ENCODE measurements at regions not wholly inside any gene's neighbourhood (a gene's known extent, or its start where the extent isn't known, plus 50 kb on each side); places are given as distances from the start of the nearest gene placed in this dataset.
"Not testable (repeated sequence)": the region's sequence is repeated elsewhere in the genome, so short reads cannot be mapped to it uniquely, and the experiment has no call there.

- no peak for ATAC-seq (ENCODE audit: low read depth in 2 of 2)
- DNase-seq: no peak
- no peaks in the 10 kb centered on the region for H3K9me3 Mint-ChIP-seq
- H3K36me3 Mint-ChIP-seq: no peaks in the 10 kb centered on the region
- no peak overlapping the region for H3K4me3 Mint-ChIP-seq
- H3K27me3 Mint-ChIP-seq: peaks cover 0 to 5% (median 0%) of the 10 kb centered on the region in 3 donors
- H3K27ac Mint-ChIP-seq: no peak overlapping the region
- no peaks in the 10 kb centered on the region for H3K4me1 Mint-ChIP-seq
These were observed 157.6 kb upstream of the CCNH start for GRCh38 chr5:87570366-87570765.

GRCh38 chr5:87562068-87562467, 149.3 kb upstream of the CCNH start:
- no peaks in the 10 kb centered on the region for H3K36me3 Mint-ChIP-seq
- no peak for DNase-seq
- H3K4me1 Mint-ChIP-seq: no peaks in the 10 kb centered on the region
- no peak overlapping the region for H3K4me3 Mint-ChIP-seq
- H3K27ac Mint-ChIP-seq: no peak overlapping the region
- H3K27me3 Mint-ChIP-seq: peaks cover 0 to 5% (median 0%) of the 10 kb centered on the region in 3 donors
- H3K9me3 Mint-ChIP-seq: peaks cover 0 to 10% (median 6%) of the 10 kb centered on the region in 7 donors
- no peak for ATAC-seq (ENCODE audit: low read depth in 2 of 2)

GRCh38 chr5:87560528-87560927, 147.8 kb upstream of the CCNH start:
- no peak for ATAC-seq (ENCODE audit: low read depth in 2 of 2)
- H3K4me1 Mint-ChIP-seq: no peaks in the 10 kb centered on the region
- H3K4me3 Mint-ChIP-seq: no peak overlapping the region
- no peak overlapping the region for H3K27ac Mint-ChIP-seq
- peaks cover 0 to 12% (median 6%) of the 10 kb centered on the region in 7 donors for H3K9me3 Mint-ChIP-seq
- DNase-seq: no peak
- H3K27me3 Mint-ChIP-seq: no peaks in the 10 kb centered on the region
- no peaks in the 10 kb centered on the region for H3K36me3 Mint-ChIP-seq

- ATAC-seq (ENCODE audit: low read depth in 2 of 2): no peak
- H3K4me1 Mint-ChIP-seq: no peaks in the 10 kb centered on the region
These were observed 139.2 kb upstream of the CCNH start for GRCh38 chr5:87551911-87552310.

GRCh38 chr5:87541676-87542075, 128.9 kb upstream of the CCNH start:
- Mint-ChIP-seq H3K4me3 (no peak overlapping the region), H3K9me3 (peaks cover 0 to 2% (median 0%) of the 10 kb centered on the region in 7 donors), H3K4me1 (no peaks in the 10 kb centered on the region), H3K27ac (no peak overlapping the region), H3K36me3 (no peaks in the 10 kb centered on the region), H3K27me3 (peaks cover 0 to 2% (median 0%) of the 10 kb centered on the region in 3 donors)
- DNase-seq: no peak
- ATAC-seq (ENCODE audit: low read depth in 2 of 2): no peak

More at GRCh38 chr5:87551911-87552310, 139.2 kb upstream of the CCNH start:
- Mint-ChIP-seq H3K36me3 (no peaks in the 10 kb centered on the region), H3K27me3 (no peaks in the 10 kb centered on the region), H3K27ac (no peak overlapping the region), H3K4me3 (no peak overlapping the region), H3K9me3 (peaks cover 3 to 21% (median 8%) of the 10 kb centered on the region in 7 donors)
- DNase-seq: no peak

- H3K36me3 Mint-ChIP-seq: no peaks in the 10 kb centered on the region
- no peak for DNase-seq
- peaks cover 0 to 8% (median 0%) of the 10 kb centered on the region in 3 donors for H3K27me3 Mint-ChIP-seq
- H3K4me3 Mint-ChIP-seq: no peak overlapping the region
- no peaks in the 10 kb centered on the region for H3K4me1 Mint-ChIP-seq
- H3K27ac Mint-ChIP-seq: no peak overlapping the region
- no peak for ATAC-seq (ENCODE audit: low read depth in 2 of 2)
- peaks cover 0 to 2% (median 0%) of the 10 kb centered on the region in 7 donors for H3K9me3 Mint-ChIP-seq
These were observed 128.3 kb upstream of the CCNH start for GRCh38 chr5:87541033-87541432.

GRCh38 chr5:87539839-87540238, 127.1 kb upstream of the CCNH start:
- Mint-ChIP-seq H3K27ac (no peak overlapping the region), H3K4me3 (no peak overlapping the region), H3K4me1 (no peaks in the 10 kb centered on the region), H3K9me3 (peaks cover 0 to 2% (median 0%) of the 10 kb centered on the region in 7 donors), H3K36me3 (no peaks in the 10 kb centered on the region), H3K27me3 (peaks cover 0 to 8% (median 0%) of the 10 kb centered on the region in 3 donors)
- no peak for DNase-seq
- ATAC-seq (ENCODE audit: low read depth in 2 of 2): no peak

- peaks cover 0 to under 1% (median 0%) of the 10 kb centered on the region in 7 donors for H3K9me3 Mint-ChIP-seq
- H3K27me3 Mint-ChIP-seq: peaks cover 0 to 8% (median 0%) of the 10 kb centered on the region in 3 donors
- H3K27ac Mint-ChIP-seq: no peak overlapping the region
- ATAC-seq (ENCODE audit: low read depth in 2 of 2): no peak
- no peaks in the 10 kb centered on the region for H3K4me1 Mint-ChIP-seq
- H3K4me3 Mint-ChIP-seq: no peak overlapping the region
- no peaks in the 10 kb centered on the region for H3K36me3 Mint-ChIP-seq
- DNase-seq: no peak
These were observed 123.6 kb upstream of the CCNH start for GRCh38 chr5:87536365-87536764.

GRCh38 chr5:87535706-87536105, 123.0 kb upstream of the CCNH start:
- H3K4me3 Mint-ChIP-seq: no peak overlapping the region
- H3K36me3 Mint-ChIP-seq: no peaks in the 10 kb centered on the region
- DNase-seq (no peak), ATAC-seq (ENCODE audit: low read depth in 2 of 2) (no peak)
- no peaks in the 10 kb centered on the region for H3K9me3 Mint-ChIP-seq
- H3K4me1 Mint-ChIP-seq: no peaks in the 10 kb centered on the region
- H3K27ac Mint-ChIP-seq: no peak overlapping the region
- peaks cover 0 to 8% (median 0%) of the 10 kb centered on the region in 3 donors for H3K27me3 Mint-ChIP-seq

- H3K9me3 Mint-ChIP-seq: no peaks in the 10 kb centered on the region
- H3K36me3 Mint-ChIP-seq: no peaks in the 10 kb centered on the region
- DNase-seq (no peak), ATAC-seq (ENCODE audit: low read depth in 2 of 2) (no peak)
- H3K4me3 Mint-ChIP-seq: no peak overlapping the region
- H3K27me3 Mint-ChIP-seq: no peaks in the 10 kb centered on the region
- H3K4me1 Mint-ChIP-seq: no peaks in the 10 kb centered on the region
- peak overlapping the region in 1 of 6 donors; percentile 2 for H3K27ac Mint-ChIP-seq
These were observed 116.9 kb upstream of the CCNH start for GRCh38 chr5:87529486-87530076.

GRCh38 chr5:87526131-87526530, 113.4 kb upstream of the CCNH start:
- no peaks in the 10 kb centered on the region for H3K9me3 Mint-ChIP-seq
- no peaks in the 10 kb centered on the region for H3K4me1 Mint-ChIP-seq
- H3K36me3 Mint-ChIP-seq: no peaks in the 10 kb centered on the region
- DNase-seq (no peak), ATAC-seq (ENCODE audit: low read depth in 2 of 2) (no peak)
- no peak overlapping the region for H3K4me3 Mint-ChIP-seq
- H3K27me3 Mint-ChIP-seq: no peaks in the 10 kb centered on the region
- H3K27ac Mint-ChIP-seq: no peak overlapping the region

GRCh38 chr5:87524217-87524616, 111.5 kb upstream of the CCNH start:
- no peak overlapping the region for H3K27ac Mint-ChIP-seq
- DNase-seq (no peak), ATAC-seq (ENCODE audit: low read depth in 2 of 2) (no peak)
- H3K27me3 Mint-ChIP-seq: no peaks in the 10 kb centered on the region
- H3K4me3 Mint-ChIP-seq: no peak overlapping the region
- H3K4me1 Mint-ChIP-seq: no peaks in the 10 kb centered on the region
- H3K36me3 Mint-ChIP-seq: no peaks in the 10 kb centered on the region
- H3K9me3 Mint-ChIP-seq: peaks cover 0 to 3% (median 0%) of the 10 kb centered on the region in 7 donors

- not testable (repeated sequence) for H3K4me1 Mint-ChIP-seq, H3K4me3 Mint-ChIP-seq, DNase-seq
These were observed 99.0 kb upstream of the CCNH start for GRCh38 chr5:87511778-87512177.

GRCh38 chr5:87503004-87503403, 90.3 kb upstream of the CCNH start:
- no peak for DNase-seq
- Mint-ChIP-seq H3K36me3 (no peaks in the 10 kb centered on the region), H3K27ac (no peak overlapping the region), H3K4me3 (no peak overlapping the region), H3K9me3 (peaks cover 0 to 1% (median 0%) of the 10 kb centered on the region in 7 donors), H3K4me1 (no peaks in the 10 kb centered on the region), H3K27me3 (no peaks in the 10 kb centered on the region)
- ATAC-seq (ENCODE audit: low read depth in 2 of 2): no peak

More at GRCh38 chr5:87511778-87512177, 99.0 kb upstream of the CCNH start:
- H3K27me3 Mint-ChIP-seq; H3K36me3 Mint-ChIP-seq; ATAC-seq (ENCODE audit: low read depth in 2 of 2); H3K27ac Mint-ChIP-seq: not testable (repeated sequence)
- peaks cover 9 to 23% (median 14%) of the 10 kb centered on the region in 7 donors for H3K9me3 Mint-ChIP-seq
